HEK293T (cell line): ENCODE measurements at regions not wholly inside any gene's neighbourhood (a gene's known extent, or its start where the extent isn't known, plus 50 kb on each side); places are given as distances from the start of the nearest gene placed in this dataset.

ENCODE experiments used
- ARNT ChIP-seq: fragments of 450-650 bp; IDR thresholded peaks from 2 replicates; pipeline ENCODE4 v1.6.1; 2017; ENCODE audit warnings: mild to moderate bottlenecking
- HDGF ChIP-seq: fragments of 450-650 bp; IDR thresholded peaks from 2 replicates; pipeline ENCODE4 v1.6.1; 2017; ENCODE audit warnings: antibody characterized with exemption, borderline replicate concordance
- NFRKB ChIP-seq: fragments of 450-650 bp; IDR thresholded peaks from 2 replicates; pipeline ENCODE4 v1.6.1; 2016; ENCODE audit warnings: mild to moderate bottlenecking, moderate library complexity
- ZNF384 ChIP-seq: fragments of 450-650 bp; IDR thresholded peaks from 2 replicates; pipeline ENCODE4 v1.6.1; 2016

DNA sequence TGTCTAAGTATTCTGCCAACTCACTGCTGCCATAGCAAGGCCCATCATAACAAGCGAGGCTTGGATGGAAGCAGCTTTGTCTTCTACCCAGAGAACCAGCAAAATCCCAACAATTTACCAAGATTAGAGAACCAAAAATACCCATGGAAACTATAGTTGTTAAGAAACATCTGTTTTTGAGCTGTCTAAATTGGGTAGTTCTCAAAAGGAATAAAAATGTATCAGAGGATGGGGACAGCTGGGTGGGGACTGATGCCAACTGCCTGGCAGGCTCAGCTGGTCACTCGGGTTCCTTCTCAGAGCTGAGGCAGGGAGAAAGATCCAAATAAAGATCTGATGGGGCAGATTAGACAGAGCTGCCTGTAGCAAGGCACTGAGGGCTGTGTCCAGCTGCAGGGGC lies 85.9 kb upstream of the GRK3 start:
- TF ChIP-seq ZNF384, result no peak
- no peak for TF ChIP-seq NFRKB
- TF ChIP-seq ARNT, result no peak
- no peak for TF ChIP-seq HDGF
